OCI-LY7 (cell line): ENCODE measurements at regions not wholly inside any gene's neighbourhood (a gene's known extent, or its start where the extent isn't known, plus 50 kb on each side); places are given as distances from the start of the nearest gene placed in this dataset.

Experiments
- BruUV-seq: library from RNA; stranded (reverse); fragments of 400-500 nt; replicated peaks from 2 replicates; lab custom pipeline; 2021; lab: Mats Ljungman, UMichigan
- CTCF ChIA-PET: fragments of 300-600 bp; sonication (Branson Sonifier 250); formaldehyde crosslinking; loops from one replicate; lab custom pipeline; 2022; ENCODE audit warnings: antibody characterized with exemption; ENCODE audit not compliant: unreplicated experiment; lab: Charles Lee
- POLR2A ChIA-PET: fragments of 300-600 bp; sonication (Branson Sonifier 250); formaldehyde crosslinking; loops from one replicate; lab custom pipeline; 2022; ENCODE audit warnings: antibody characterized with exemption; lab: Charles Lee
- DNase-seq: peaks from one replicate; pipeline ENCODE4 v3.0.0-alpha.2; 2015; ENCODE audit warnings: low spot score
- H2AFZ ChIP-seq: fragments of 200-600 bp; sonication (generic), shearing (Covaris generic); 2 replicates; pipeline ENCODE4 v1.6.1; 2014; ENCODE audit warnings: mild to moderate bottlenecking, antibody characterized with exemption, low read length, moderate library complexity
- H3K27ac ChIP-seq: fragments of 200-600 bp; sonication (generic); 2 replicates; pipeline ENCODE4 v1.5.1; 2014; ENCODE audit warnings: mixed run types, low read depth, mild to moderate bottlenecking, moderate library complexity, low read length, inconsistent platforms; ENCODE audit not compliant: poor library complexity, severe bottlenecking
- H3K36me3 ChIP-seq: fragments of 200-600 bp; sonication (generic); 2 replicates; pipeline ENCODE4 v1.6.1; 2014; ENCODE audit warnings: mild to moderate bottlenecking, antibody characterized with exemption, low read length, moderate library complexity, mixed read lengths; ENCODE audit not compliant: insufficient read depth
- H3K4me1 ChIP-seq: fragments of 200-600 bp; sonication (generic); 2 replicates; pipeline ENCODE4 v1.5.1; 2014; ENCODE audit warnings: mild to moderate bottlenecking, low read length; ENCODE audit not compliant: insufficient read depth, poor library complexity, severe bottlenecking
- H3K4me2 ChIP-seq: fragments of 200-600 bp; sonication (generic); 2 replicates; pipeline ENCODE4 v1.6.1; 2014; ENCODE audit warnings: mild to moderate bottlenecking, low read length
- H3K4me3 ChIP-seq: fragments of 200-600 bp; sonication (generic); 2 replicates; pipeline ENCODE4 v1.5.1; 2014; ENCODE audit warnings: mild to moderate bottlenecking, low read depth, low read length; ENCODE audit not compliant: poor library complexity, severe bottlenecking
- H3K79me2 ChIP-seq: fragments of 200-600 bp; sonication (generic); 2 replicates; pipeline ENCODE4 v1.6.1; 2016; ENCODE audit warnings: low read depth, mild to moderate bottlenecking, low read length, moderate library complexity, mixed read lengths; ENCODE audit not compliant: insufficient read depth
- H3K9me2 ChIP-seq: fragments of 200-600 bp; sonication (generic); 2 replicates; pipeline ENCODE4 v1.6.1; 2016; ENCODE audit warnings: mild to moderate bottlenecking, low read length, mixed read lengths; ENCODE audit not compliant: insufficient read depth
- H3K9me3 ChIP-seq: fragments of 200-600 bp; sonication (generic); 2 replicates; pipeline ENCODE4 v1.6.1; 2014; ENCODE audit warnings: mild to moderate bottlenecking, mixed run types, low read length, mixed read lengths
- H4K20me1 ChIP-seq: fragments of 200-600 bp; sonication (generic); 2 replicates; pipeline ENCODE4 v1.6.1; 2014; ENCODE audit warnings: mild to moderate bottlenecking, antibody characterized with exemption, low read length, moderate library complexity, mixed read lengths; ENCODE audit not compliant: insufficient read depth
- EZH2phosphoT487 ChIP-seq: fragments of 200-600 bp; sonication (generic); IDR thresholded peaks from 2 replicates; pipeline ENCODE4 v1.6.1; 2018; ENCODE audit warnings: low read depth, borderline replicate concordance, mild to moderate bottlenecking, mixed run types, antibody characterized with exemption, low read length, moderate library complexity, mixed read lengths
- intact Hi-C: fragments of 100-400 bp; cut with micrococcal nuclease; formaldehyde crosslinking; loops from one replicate; pipeline ENCODE4 v1.10.0; 2022; ENCODE audit not compliant: unreplicated experiment
- TF ChIP-seq, protein P1 (sequence below): fragments of 200-600 bp; sonication (generic); conservative IDR thresholded peaks from 2 replicates; pipeline ENCODE4 v1.5.1; 2014; ENCODE audit warnings: mild to moderate bottlenecking, antibody characterized with exemption, low read length, moderate library complexity, mixed read lengths

DNA sequence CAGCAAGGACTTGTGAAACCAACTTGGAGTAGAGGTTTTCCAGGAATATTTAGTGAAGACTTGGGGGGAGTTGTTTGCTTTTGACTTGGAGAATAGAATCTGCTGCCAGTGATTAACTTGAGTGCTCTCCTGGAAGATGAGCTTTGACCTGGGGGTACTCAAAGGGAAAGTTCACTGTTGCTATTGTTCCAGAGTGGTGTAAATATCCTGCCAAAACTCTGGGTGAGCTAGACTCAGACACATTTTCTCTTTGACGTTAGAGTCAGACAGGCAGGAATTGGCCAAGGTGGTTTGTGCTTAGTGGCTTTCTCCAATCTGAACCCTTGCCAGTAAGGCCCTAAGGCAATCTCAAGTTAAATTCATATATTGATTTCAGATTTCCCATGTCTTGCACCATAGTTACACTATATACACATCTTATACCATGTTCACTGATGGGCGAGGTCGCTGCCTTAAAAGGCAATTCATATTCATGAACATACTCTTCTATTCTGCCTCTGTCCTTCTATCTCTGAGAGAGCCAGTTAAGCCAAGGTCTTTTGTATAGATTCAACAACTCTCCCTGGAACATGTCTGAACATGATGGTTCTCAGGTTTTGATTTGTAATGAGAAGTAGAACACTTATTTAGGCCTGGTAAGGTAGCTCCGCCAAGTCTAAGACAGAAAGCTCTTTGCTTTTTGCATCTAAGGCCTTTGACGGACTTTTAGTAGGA lies 204.6 kb upstream of the SLC38A2 start:
- CTCF ChIA-PET: no interaction called here
- no peak overlapping the region for H3K4me3 ChIP-seq
- intact Hi-C loops: no loop called here
- H3K9me3 ChIP-seq: no peaks in the 10 kb centered on the region
- no peak overlapping the region for H2AFZ ChIP-seq
- H4K20me1 ChIP-seq: no peaks in the 10 kb centered on the region
- no peaks in the 10 kb centered on the region for H3K36me3 ChIP-seq
- no peaks in the 10 kb centered on the region for H3K4me1 ChIP-seq
- no peak overlapping the region for H3K4me2 ChIP-seq
- no peaks in the 10 kb centered on the region for H3K79me2 ChIP-seq
- DNase-seq: no peak
- POLR2A ChIA-PET: interaction anchor here (0.6 kb wide), 1 partner anchor 90 kb away, joined by 3 read pairs; no protein-coding TSS in a partner anchor
- TF ChIP-seq, protein P1, sequence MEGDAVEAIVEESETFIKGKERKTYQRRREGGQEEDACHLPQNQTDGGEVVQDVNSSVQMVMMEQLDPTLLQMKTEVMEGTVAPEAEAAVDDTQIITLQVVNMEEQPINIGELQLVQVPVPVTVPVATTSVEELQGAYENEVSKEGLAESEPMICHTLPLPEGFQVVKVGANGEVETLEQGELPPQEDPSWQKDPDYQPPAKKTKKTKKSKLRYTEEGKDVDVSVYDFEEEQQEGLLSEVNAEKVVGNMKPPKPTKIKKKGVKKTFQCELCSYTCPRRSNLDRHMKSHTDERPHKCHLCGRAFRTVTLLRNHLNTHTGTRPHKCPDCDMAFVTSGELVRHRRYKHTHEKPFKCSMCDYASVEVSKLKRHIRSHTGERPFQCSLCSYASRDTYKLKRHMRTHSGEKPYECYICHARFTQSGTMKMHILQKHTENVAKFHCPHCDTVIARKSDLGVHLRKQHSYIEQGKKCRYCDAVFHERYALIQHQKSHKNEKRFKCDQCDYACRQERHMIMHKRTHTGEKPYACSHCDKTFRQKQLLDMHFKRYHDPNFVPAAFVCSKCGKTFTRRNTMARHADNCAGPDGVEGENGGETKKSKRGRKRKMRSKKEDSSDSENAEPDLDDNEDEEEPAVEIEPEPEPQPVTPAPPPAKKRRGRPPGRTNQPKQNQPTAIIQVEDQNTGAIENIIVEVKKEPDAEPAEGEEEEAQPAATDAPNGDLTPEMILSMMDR: no peak
- TF ChIP-seq EZH2phosphoT487: no peak
- no peaks in the 10 kb centered on the region for H3K9me2 ChIP-seq
- no peak overlapping the region for H3K27ac ChIP-seq
- BruUV-seq: no TSS peak

DNA sequence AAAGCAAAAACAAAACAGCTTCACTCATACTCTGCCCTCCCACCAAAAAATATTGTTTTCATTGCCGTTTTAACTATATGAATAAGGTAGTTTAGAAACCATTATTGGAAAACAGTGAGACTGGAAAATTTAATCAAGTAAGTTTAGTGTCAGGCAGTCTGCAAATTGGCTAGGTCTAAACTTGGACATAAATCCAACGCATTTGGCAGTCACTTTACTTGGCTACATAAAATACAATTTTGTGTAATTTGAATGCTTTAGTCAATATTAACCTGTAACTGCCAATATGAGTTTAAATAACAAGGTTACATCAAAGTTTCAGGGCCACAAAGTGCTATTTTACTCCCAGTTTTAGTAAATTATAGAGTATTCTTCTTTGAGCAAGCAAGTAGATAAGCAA lies 202.3 kb upstream of the SLC38A2 start:
- Histone ChIP-seq H3K27ac (no peak overlapping the region), H3K4me2 (no peak overlapping the region), H4K20me1 (no peaks in the 10 kb centered on the region), H3K4me3 (no peak overlapping the region), H2AFZ (no peak overlapping the region), H3K4me1 (no peaks in the 10 kb centered on the region), H3K9me3 (no peaks in the 10 kb centered on the region), H3K9me2 (no peaks in the 10 kb centered on the region), H3K79me2 (no peaks in the 10 kb centered on the region), H3K36me3 (no peaks in the 10 kb centered on the region)
- no peak for TF ChIP-seq EZH2phosphoT487
- TF ChIP-seq, protein P1: no peak
- DNase-seq: no peak
- ChIA-PET CTCF (no interaction called here), POLR2A (no interaction called here)
- BruUV-seq: no TSS peak
- intact Hi-C loops: no loop called here

DNA sequence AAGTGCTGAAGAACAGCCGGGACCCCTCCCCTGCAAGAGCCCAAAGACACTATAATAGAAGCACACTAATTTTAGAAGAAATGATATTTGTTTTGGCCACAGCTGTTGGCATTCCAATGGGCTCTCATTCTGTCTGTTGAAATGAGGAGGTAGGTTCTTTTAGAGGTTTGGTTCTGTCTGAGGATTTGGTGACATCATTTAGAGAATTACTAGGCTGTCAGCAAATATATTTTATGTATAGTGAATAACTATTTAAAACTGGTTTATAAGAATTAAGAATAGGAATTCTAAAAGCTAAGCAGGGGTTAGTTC lies 200.7 kb upstream of the SLC38A2 start:
- no peaks in the 10 kb centered on the region for H4K20me1 ChIP-seq
- no peak for TF ChIP-seq EZH2phosphoT487
- TF ChIP-seq, protein P1: no peak
- POLR2A ChIA-PET: no interaction called here
- CTCF ChIA-PET: no interaction called here
- no peak overlapping the region for H3K27ac ChIP-seq
- DNase-seq: no peak
- peaks cover 1% of the 10 kb centered on the region; the same call in 1 of the 2 replicates for H3K9me3 ChIP-seq
- no peaks in the 10 kb centered on the region for H3K79me2 ChIP-seq
- no peak overlapping the region for H3K4me2 ChIP-seq
- no peaks in the 10 kb centered on the region for H3K36me3 ChIP-seq
- no peaks in the 10 kb centered on the region for H3K4me1 ChIP-seq
- no peak overlapping the region for H2AFZ ChIP-seq
- no peaks in the 10 kb centered on the region for H3K9me2 ChIP-seq
- intact Hi-C loops: no loop called here
- BruUV-seq: no TSS peak
- no peak overlapping the region for H3K4me3 ChIP-seq
